Inferior parietal cortex (tissue), 1 donor: ENCODE measurements at regions not wholly inside any gene's neighbourhood (a gene's known extent, or its start where the extent isn't known, plus 50 kb on each side); places are given as distances from the start of the nearest gene placed in this dataset.
"Not testable (repeated sequence)": the region's sequence is repeated elsewhere in the genome, so short reads cannot be mapped to it uniquely, and the experiment has no call there.

ENCODE experiments used
- DNase-seq: peaks from one replicate; pipeline ENCODE4 v3.0.0-alpha.2; 2016; ENCODE audit errors: extremely low spot score

GRCh38 chr9:74197771-74198170, 299.4 kb upstream of the RORB start:
- not testable (repeated sequence) for DNase-seq

GRCh38 chr9:74205056-74205455, 292.1 kb upstream of the RORB start:
- no peak for DNase-seq

DNA sequence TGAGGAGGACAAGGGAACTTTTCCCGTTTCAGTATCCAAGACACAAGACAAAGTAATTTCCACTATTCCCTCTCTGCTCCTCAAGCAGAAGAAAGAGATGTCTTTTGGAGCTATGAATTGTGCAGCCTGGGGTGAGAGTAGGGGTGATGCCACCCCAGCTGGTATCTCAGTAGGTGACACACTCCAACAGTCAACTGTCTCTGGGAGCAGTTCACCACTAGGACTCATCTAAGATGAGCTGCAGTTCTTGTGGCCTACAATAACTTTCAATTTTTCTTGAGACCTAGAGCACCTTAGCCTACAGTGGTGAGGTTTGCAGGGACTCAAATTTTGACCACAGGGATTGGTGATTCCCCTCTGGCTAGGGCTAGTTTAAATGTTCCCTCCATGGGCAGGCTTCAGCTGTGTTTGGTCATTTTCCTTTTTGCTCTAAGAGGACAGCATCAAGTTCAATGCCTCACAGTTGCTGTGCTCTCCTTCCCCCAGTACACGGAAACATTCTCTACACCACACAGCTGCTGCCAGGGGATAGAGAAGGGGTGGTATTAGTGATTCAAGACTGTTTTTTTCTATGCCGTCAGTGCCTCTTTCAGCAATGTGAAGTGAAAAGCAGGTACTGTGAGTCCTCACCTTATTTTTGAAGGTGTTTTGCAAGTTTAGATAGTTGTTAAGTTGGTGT, 278.6 kb upstream of the RORB start:
- DNase-seq, result no peak

- DNase-seq, result no peak
Observed at GRCh38 chr9:74220327-74220726, 276.8 kb upstream of the RORB start.

- DNase-seq, result no peak
Observed at GRCh38 chr9:74236857-74237256, 260.3 kb upstream of the RORB start.

DNA sequence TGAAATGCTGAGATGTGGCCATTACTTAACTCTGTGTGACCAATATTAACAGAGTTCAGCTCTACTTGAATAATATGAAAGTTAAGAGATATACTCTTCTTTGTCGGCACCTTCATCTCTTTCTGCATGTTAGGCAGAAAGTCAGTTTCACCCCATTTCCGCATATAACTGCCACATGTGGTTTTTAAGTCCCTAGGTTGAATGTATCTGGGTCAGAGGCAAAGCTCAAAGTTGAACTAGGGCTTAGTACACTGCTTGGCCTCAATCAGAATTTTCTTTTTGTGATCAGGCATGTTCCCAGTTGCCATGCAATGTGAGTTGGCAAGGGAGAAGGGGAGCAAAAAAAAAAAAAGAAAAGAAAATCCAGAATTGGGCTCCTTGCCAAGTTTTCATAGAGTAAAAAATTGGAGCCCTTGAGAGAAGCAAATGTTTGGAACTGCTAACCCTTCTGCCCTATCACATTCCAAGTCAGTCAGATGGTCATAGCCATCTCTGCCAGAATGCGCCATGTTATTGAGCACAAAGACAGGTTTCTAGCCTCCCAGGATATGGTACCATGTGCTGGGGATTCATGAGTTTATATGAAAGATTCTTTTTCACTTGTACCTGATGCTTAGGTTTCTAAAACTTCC, 251.2 kb upstream of the RORB start:
- DNase-seq, result no peak

DNA sequence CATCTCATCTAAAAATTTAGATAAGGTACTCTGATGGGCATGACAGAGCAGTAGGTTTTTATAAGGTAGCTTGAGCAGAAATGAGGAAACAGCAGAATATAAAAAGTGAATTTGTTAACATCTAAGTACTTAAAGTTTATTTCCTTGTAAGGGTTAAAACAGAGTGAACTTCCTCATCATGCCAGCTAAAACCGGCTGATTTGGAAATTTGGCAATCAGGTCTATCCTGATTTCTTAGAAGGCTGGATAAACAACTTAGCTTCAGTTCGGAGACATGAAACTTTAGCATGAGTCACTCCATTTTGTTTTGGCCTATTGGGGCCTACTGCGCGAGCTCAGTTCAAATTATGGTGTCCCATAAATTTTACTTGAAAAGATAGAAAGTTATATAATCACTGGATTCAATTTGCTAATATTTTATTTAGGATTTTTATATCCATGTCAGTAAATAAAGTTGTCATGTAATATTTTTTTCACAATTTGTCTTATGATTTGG, 241.6 kb upstream of the RORB start:
- DNase-seq, result no peak

- no peak for DNase-seq
Observed at GRCh38 chr9:74275872-74276508, 221.1 kb upstream of the RORB start.

DNA sequence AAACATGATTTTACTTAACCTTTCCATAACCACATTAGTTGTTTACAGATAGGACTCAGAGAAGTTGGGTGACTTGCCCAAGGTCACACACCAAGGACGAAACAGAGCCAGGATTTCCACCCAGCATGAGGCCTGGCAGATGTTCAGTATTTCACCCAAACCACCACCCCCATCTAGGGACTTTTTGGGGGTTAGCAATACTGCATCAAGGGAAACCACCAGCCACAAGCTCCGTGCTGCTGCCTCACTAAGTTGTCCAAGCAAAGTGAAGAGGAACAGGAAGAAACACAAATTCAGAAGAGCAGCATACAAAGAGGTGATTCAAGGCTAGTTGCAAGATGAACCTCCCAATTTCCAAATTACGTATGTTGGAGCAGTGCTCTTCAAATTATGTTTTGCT, 219.6 kb upstream of the RORB start:
- no peak for DNase-seq

DNA sequence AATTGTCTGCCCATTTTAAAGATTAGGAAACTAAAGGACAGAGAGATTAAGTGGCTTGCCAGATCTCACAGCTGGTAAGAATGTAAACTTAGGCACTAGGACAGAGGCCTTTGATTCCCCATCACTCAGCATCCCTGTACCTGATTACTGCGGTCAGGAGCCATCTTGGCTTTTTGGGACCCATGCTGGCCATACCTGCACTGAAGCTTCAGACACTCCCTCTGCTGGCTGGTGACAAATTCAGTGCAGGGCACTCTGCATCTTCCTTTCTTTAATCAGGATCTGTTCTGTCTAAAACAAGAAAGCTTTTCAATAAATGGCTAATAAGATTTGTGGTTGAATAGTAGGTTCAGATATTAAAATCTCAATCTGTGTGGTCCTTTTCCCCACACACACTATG, 215.5 kb upstream of the RORB start:
- DNase-seq, result no peak

- DNase-seq, result no peak
Observed at GRCh38 chr9:74282526-74283253, 214.4 kb upstream of the RORB start.

DNA sequence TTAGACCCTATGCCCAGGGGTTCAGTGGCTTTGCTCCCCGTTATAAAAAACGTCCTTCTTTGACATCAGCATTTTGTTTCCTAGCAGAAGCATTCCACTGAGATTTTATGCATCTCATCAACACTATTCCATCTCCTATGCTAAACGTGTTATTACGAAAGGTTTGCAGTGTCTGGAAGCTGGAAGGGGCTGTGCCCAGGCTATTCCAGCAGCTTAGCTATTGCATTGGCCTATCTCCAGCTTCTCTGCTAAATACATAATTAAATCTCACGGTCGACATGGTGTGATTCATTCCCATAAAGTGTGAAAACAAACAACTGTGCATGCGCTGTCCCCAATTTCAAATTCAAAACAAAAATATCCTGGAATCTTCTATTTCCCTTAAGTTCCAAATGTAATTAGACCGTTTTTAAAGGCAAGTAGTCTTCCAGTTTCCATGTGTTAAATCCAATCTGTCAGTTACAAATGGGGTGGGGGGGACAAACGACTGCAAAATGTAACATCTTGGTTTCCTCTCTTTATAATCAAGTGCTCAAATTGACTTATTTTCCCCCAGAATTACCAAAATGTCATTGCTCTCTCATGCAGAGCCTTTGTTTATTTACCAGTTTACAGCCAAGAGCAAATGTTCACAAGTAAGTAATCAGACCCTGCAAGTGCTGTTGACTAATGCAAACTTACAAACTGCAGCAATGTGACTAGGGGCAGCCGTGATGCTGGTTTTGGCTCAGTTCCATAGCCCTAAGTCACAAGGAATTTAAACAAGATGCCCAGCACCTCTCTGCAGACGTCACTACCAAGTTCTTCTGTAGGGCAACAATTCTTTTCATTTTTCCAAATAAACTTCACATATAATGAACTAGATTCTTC, 212.3 kb upstream of the RORB start:
- DNase-seq, result peak; percentile 29

DNA sequence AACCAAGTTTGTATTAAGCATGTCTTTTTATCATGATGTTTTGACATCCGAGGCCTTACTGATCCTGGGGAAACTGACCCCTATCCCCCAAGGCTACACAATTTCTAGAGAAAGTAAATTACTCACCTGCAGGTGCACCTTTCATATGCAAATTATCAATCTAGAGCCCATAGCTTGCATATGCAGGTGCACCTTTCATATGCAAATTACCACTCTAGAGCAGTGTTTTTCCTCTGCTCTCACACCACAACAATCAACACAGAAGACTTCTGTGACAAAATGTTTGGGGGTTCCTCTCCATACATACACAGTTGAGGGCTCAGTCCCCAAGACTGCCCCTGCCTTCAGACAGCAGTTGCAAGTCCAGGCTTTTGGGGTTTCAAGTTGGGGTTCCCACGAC, 203.7 kb upstream of the RORB start:
- DNase-seq, result no peak

DNA sequence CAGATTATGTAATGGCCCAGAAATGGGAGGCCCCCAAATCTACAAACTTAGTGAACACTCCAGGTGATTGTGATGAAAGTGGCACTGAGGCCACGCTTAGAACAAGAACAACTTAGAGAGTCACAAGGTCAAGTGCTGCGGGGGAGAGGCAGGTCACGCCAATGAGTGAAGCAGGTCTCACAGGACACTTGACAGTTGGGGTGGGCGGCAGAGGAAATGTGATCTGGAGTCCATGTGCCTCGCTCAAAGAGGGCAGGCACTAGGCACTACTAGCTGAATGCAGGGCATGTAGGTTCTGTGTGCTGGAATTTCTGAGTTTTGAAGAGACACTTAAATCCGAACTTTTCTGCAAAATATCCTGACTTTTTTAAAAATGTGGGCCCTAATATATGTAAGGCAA, 193.2 kb upstream of the RORB start:
- DNase-seq, result no peak

- no peak for DNase-seq
Observed at GRCh38 chr9:74304598-74304997, 192.5 kb upstream of the RORB start.

DNA sequence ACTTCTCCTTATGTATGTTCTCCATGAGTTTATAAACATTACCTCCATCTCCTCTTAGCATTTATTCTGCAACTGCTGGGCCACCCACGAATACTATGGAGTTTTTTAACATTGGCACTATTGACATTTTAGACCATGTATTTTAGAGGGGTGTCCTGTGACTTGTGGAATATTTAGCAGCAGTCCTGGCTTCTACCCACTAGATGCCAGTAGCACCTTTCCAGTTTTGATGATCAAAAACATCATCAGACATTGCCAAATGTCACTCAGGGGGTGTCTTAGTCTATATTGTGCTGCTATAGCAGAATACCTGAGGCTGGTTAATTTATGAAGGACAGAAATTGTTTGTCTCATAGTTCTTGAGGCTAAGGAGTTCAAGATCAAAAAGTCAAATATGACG, 187.5 kb upstream of the RORB start:
- no peak for DNase-seq

- no peak for DNase-seq
Observed at GRCh38 chr9:74317235-74317634, 179.9 kb upstream of the RORB start.

DNA sequence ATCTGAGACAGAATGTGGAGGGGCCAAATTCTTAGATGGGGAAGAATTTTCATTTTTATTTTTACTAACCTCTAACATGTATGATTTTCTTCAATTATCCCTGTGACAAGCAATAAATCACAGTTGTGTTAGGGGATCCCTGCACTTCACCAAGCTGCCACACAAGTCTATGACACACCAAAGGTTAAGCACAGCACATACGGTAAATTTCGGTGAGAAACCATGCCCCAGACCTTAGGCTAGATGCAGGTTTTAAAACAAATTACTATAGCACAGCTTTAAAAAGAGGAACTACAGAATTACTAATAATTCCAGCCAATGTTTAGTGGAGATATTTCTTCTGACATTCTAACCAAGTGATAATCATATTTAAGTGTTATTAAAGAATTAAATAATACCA, 175.7 kb upstream of the RORB start:
- DNase-seq, result no peak

- no peak for DNase-seq
Observed at GRCh38 chr9:74322661-74323314, 174.3 kb upstream of the RORB start.

- no peak for DNase-seq
Observed at GRCh38 chr9:74330487-74331214, 166.5 kb upstream of the RORB start.
